ENCODE measurements at regions not wholly inside any gene's neighbourhood (a gene's known extent, or its start where the extent isn't known, plus 50 kb on each side); places are given as distances from the start of the nearest gene placed in this dataset.

DNA sequence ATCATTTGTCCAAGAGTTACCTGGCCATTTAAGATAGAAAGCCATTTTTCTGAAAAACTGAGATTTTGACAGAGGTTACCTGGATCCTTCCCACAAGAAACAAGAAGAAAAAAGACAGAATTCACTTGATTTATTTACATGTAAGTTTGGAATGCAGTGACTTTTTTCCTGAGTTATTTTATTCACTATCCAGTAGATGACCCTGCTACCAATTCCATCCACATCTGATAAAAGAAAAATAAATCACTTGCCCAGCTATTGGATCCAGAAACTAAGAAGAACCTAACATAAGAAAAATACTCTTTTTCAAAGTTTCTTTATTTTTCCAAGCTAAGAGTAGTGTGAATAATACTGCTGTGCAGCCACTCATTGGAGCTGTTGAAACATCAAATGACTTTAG lies 275.2 kb downstream of the CETN3 start:
- CTCF ChIA-PET = no interaction called here
- TF ChIP-seq, protein P1, sequence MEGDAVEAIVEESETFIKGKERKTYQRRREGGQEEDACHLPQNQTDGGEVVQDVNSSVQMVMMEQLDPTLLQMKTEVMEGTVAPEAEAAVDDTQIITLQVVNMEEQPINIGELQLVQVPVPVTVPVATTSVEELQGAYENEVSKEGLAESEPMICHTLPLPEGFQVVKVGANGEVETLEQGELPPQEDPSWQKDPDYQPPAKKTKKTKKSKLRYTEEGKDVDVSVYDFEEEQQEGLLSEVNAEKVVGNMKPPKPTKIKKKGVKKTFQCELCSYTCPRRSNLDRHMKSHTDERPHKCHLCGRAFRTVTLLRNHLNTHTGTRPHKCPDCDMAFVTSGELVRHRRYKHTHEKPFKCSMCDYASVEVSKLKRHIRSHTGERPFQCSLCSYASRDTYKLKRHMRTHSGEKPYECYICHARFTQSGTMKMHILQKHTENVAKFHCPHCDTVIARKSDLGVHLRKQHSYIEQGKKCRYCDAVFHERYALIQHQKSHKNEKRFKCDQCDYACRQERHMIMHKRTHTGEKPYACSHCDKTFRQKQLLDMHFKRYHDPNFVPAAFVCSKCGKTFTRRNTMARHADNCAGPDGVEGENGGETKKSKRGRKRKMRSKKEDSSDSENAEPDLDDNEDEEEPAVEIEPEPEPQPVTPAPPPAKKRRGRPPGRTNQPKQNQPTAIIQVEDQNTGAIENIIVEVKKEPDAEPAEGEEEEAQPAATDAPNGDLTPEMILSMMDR (IDR thresholded peaks at IDR 0.05; ENCODE audit: insufficient read depth, low read depth, low read length) = no peak
- no peaks in the 10 kb centered on the region for H3K36me3 ChIP-seq (ENCODE audit: control insufficient read depth, insufficient read depth, low read length)
- POLR2A ChIA-PET = no interaction called here
- no peaks in the 10 kb centered on the region for H3K27me3 ChIP-seq (ENCODE audit: control insufficient read depth, insufficient read depth, low read length)
- no peak for DNase-seq (ENCODE audit: low read depth)
- no peak overlapping the region for H3K4me3 ChIP-seq (ENCODE audit: low read depth, low read length)

DNA sequence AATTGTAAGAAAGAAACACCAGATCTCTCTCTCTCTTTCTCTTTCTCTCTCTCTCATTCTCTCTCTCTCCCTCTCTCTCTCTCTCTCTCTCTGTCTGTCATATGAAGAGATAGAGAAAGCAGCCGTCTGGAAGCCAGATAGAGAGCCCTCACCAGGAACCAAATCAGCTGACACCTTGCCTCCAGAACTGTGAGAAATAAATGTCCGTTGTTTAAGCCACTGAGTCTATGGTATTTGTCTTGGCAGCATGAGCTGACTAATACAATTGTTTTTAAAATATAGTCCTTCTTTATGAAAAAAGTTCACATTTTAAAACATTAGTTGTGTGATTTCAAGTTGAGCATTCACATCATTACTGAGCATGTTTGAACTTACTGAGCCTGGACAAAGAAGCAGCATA lies 275.6 kb downstream of the CETN3 start:
- no peak for DNase-seq (ENCODE audit: low read depth)
- Histone ChIP-seq H3K4me3 (ENCODE audit: low read depth, low read length) (no peak overlapping the region), H3K36me3 (ENCODE audit: control insufficient read depth, insufficient read depth, low read length) (no peaks in the 10 kb centered on the region), H3K27me3 (ENCODE audit: control insufficient read depth, insufficient read depth, low read length) (no peaks in the 10 kb centered on the region)
- ChIA-PET POLR2A (interaction anchor here (0.6 kb wide), 1 partner anchor 20 kb away, joined by 3 read pairs; no protein-coding TSS in a partner anchor), CTCF (no interaction called here)
- TF ChIP-seq, protein P1 (IDR thresholded peaks at IDR 0.05; ENCODE audit: insufficient read depth, low read depth, low read length) = no peak

DNA sequence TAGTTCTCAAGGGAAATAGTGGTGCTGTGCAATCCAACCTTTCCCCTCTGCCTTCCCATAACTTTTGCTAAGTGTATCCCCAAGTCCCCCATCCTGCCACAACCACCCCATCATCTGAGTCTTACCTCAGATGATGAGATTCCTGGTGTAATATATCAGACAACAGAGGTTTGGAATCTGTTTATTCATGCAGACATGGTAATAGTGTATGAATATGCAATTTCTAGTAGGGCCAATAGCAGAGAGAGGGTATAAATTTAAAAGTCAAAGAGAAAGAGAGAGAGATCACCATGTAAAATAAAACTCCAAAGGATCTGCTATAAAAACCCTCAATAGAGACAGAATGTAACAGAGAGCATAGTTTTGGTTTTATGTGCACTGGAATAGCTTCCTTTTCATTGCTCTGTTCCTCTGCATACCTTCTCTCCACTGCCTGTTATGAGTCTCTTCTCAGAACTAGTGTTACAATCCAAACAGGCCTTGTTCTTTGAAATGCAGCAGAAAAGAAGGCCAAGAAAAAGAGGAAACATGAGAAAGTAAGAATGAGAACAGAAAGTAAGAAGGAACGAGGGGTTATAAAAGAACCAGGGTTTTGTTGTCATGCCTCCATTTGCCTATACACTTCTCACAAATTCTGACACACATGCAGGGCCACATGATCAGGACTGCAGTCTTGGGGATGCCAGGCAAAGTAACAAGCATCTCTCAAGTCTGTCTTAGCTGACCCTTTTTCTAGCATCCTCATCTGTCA lies 278.0 kb downstream of the CETN3 start:
- Histone ChIP-seq H3K36me3 (ENCODE audit: control insufficient read depth, insufficient read depth, low read length) (no peaks in the 10 kb centered on the region), H3K27me3 (ENCODE audit: control insufficient read depth, insufficient read depth, low read length) (no peaks in the 10 kb centered on the region), H3K4me3 (ENCODE audit: low read depth, low read length) (no peak overlapping the region)
- CTCF ChIA-PET = no interaction called here
- TF ChIP-seq, protein P1 (IDR thresholded peaks at IDR 0.05; ENCODE audit: insufficient read depth, low read depth, low read length) = no peak
- POLR2A ChIA-PET = no interaction called here
- DNase-seq (ENCODE audit: low read depth) = no peak

DNA sequence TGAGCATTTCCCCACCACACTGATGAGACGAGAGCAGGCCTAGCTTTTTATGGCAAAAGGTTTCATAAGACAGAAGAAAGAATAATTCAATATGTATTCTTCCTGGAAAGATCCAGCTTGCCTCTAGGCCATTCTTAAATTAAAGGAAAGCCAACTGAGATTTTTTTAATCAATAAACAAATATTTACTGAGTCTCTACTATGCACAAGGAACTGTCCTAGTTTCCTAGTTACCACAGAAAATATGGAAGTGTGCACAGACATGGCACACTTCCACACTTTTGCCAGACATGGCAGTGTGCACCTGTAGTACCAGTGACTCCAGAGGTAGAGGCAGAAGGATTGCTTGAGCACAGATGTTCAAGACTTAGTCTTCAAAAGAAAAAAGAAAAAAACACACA lies 281.0 kb downstream of the CETN3 start:
- POLR2A ChIA-PET = no interaction called here
- H3K36me3 ChIP-seq (ENCODE audit: control insufficient read depth, insufficient read depth, low read length) = no peaks in the 10 kb centered on the region
- no peak overlapping the region for H3K4me3 ChIP-seq (ENCODE audit: low read depth, low read length)
- DNase-seq (ENCODE audit: low read depth) = no peak
- CTCF ChIA-PET = no interaction called here
- TF ChIP-seq, protein P1 (IDR thresholded peaks at IDR 0.05; ENCODE audit: insufficient read depth, low read depth, low read length) = no peak
- H3K27me3 ChIP-seq (ENCODE audit: control insufficient read depth, insufficient read depth, low read length) = no peaks in the 10 kb centered on the region

DNA sequence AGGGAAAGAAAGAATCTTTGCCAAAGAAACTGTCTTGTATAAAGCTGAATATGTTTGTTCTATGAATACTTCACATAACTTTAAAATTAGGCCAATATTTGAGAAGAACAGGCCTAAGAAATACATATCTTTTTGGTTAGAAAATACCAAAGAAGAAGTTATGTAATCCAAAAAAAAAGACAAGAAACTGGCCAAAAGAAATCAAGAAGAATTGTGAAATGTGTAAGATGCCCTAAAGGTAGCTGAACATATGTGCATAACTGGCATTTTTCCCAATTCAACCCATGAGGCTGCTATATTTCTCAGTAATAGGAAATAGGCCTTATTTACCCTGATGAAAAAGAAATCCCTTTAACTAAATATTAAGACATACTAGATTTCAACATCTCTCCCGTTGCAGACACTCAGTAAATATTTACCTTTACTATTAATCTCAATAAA lies 290.0 kb downstream of the CETN3 start:
- DNase-seq (ENCODE audit: low read depth) = no peak
- ChIA-PET POLR2A (no interaction called here), CTCF (no interaction called here)
- H3K4me3 ChIP-seq (ENCODE audit: low read depth, low read length) = no peak overlapping the region
- H3K36me3 ChIP-seq (ENCODE audit: control insufficient read depth, insufficient read depth, low read length) = no peaks in the 10 kb centered on the region
- TF ChIP-seq, protein P1 (IDR thresholded peaks at IDR 0.05; ENCODE audit: insufficient read depth, low read depth, low read length) = no peak
- no peaks in the 10 kb centered on the region for H3K27me3 ChIP-seq (ENCODE audit: control insufficient read depth, insufficient read depth, low read length)

Data from BJ (cell line).